COLO668 (cell line): ENCODE measurements at regions not wholly inside any gene's neighbourhood (a gene's known extent, or its start where the extent isn't known, plus 50 kb on each side); places are given as distances from the start of the nearest gene placed in this dataset.
"Not testable (repeated sequence)": the region's sequence is repeated elsewhere in the genome, so short reads cannot be mapped to it uniquely, and the experiment has no call there.

Source experiments
- DNase-seq: peaks from one replicate; lab custom pipeline; 2025; ENCODE audit not compliant: unreplicated experiment; lab: John Stamatoyannopoulos, UW

DNA sequence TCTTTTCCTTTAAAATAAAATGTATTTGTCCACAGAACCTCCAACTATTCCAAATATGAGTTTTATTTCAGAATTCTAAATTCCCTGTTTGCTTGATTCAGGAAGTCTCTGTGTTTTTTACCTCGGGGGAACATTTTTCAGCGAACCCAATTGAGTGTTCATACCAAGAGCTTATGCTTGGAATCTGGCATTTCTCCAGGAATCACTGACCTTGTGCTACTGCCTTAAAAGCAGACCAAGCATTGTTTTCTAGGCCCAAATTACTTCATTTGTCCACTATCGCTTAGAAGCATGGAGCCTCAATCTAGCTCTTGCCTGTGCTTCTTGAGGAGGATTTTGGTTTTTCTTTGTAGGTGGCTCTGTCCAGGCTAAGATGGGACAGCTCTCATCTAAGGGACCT, 59.4 kb downstream of the EBLN1 start:
- DNase-seq, result no peak

DNA sequence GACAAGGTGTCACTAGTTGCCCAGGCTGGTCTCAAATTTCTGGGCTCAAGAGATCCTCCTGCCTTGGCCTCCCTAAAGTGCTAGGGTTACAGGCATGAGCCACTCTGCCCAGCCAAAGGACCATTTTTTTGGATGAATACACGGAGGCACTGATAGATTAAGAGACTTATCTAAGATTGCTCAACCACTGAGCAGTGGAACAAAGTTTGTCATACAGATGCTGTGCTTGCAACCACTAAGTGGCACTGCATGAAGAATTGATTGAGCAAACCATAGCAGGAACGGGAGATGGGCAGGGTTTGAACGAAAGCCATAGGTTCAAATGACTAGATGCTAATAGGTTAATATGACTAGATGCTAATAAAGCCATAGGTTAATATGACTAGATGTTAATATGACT, 61.1 kb downstream of the EBLN1 start:
- no peak for DNase-seq

DNA sequence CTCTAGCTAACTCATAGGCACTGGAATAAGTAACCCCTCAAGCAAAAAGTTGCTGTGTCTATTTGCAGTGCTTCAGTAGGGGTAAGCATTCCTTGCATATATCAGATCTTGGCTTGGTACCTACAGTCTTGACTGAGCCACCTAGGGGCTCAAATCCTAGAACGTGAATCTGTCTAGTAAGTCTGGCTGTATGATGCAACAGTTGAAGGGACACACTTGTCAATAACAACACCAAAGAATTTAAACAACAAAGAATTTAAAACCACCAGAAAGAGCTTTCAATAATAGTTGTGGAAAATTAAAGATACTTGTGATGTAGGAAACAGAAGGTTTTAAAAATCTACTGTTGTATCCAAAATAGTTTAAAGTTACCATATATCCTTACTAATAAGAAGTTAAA, 65.4 kb downstream of the EBLN1 start:
- no peak for DNase-seq

DNA sequence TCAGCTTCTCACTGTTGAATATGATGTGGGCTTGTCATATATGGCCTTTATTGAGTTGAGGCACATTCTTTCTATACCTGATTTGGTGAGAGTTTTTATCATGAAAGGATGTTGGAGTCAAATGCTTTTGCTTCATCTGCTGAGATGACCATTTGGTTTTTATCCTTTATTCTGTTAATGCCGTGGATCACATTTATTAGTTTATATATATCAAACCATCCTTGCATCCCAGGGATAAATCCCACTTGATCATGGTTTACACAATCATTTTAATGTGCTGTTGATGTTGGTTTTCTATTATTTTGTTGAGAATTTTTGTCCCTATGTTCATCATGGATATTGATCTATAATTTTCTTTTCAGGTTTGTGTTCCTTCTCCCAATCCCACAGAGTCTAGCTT, 67.0 kb downstream of the EBLN1 start:
- no peak for DNase-seq

DNA sequence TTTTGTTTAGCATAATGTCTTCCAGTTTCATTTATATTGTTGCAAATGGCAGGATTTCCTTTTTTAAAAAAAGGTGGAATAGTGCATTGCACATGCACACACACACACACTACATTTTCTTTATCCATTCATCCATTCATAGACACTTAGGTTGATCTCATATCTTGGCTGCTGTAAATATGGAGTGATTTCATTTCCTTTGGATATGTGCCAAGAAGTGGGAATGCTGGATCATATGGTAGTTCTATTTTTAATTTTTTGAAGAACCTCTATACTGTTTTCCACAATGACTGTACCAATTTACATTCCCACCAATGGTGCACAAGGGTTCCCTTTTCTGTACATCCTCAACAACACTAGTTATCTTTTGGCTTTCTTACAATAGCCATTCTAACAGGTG, 68.9 kb downstream of the EBLN1 start:
- no peak for DNase-seq

DNA sequence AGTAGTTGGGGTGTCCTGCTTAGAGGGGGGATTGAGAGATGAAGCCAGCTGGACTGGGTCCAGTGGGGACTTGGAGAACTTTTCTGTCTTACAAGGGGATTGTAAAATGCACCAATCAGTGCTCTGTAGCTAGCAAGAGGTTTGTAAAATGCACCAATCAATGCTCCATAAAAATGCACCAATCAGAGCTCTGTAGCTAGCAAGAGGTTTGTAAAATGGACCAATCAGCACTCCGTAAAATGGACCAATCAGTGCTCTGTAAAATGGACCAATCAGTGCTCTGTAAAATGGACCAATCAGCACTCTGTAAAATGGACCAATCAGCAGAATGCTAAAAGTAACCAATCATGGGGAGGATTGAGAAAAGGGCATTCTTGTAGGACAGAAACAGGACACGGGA, 71.9 kb downstream of the EBLN1 start:
- DNase-seq, result not testable (repeated sequence)

DNA sequence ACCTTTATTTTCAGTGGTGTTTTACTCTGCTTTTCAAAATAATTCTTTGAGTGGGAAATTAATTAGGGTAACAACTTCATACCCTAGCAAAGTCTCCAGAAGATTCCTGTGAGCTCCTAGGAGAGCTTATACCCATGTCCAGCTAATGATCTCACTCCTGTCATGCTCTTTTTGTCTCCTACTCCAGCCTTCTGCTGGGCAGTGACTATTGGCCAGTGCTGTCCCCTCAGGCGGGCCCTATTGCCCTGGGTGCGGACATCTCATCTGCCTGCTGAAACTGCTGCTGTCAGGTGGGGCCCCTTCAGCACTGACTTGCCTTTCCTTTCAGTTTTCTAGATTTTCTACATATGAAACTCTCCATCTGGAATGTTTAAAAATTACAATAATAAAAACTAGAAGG, 80.3 kb downstream of the EBLN1 start:
- DNase-seq, result no peak

DNA sequence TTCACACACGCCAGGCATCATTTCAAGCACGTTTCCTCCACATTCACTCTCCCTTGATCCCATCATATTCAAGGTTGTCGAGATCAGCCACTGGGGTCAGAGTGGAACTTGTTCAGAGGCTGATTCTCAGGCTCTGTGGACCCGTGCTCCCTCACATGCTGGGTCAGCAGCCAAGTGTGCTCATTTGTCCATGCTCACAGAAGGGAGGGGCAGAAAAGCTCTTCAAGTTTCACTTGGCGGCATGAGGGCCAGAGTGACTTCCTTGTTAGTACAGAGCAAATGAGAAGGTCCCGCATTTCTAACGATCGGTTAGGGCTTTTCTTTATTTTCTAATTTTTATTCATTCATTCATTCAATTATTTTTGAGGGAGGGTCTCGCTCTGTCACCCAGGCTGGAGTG, 82.2 kb downstream of the EBLN1 start:
- DNase-seq, result no peak

DNA sequence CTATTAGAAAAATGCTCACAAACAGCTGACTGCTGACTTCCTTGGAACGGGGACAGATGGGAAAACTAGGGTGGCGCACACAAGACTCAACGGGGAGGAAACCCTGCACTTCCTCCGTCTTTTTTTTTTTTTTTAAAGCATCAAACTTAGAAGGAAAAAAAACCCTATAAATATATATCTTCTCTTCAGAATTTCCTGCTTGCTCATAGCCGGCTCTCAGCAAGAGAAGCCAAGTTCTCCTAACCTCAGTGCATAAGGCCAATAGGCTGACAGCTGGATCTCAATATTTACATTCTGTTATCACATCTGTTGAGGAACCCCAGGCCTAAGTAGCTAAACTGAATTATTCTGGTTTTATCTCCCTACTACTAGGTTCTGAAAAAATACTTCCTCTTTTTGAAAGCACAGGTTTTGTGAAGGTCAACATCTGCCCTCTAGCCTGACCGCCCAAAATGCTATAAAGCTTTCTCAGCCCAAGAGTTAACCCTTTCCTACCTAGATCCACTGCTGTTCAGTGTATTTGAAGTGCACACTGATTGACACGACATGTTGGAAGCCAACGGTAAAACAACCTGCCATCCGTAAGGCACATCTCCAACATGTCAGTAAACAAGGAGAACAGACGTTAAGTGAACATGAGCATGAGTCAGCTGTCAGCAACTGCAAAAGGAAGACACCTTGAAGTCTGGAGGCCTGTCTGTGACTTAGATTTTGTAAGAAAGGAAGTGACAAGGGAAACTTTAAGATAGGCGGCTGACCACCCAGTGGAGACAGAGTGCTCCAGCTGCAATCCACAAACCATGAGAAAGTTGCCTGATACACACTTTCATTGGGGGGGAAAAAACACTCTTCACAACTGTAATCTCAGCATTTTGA, 83.8 kb downstream of the EBLN1 start:
- no peak for DNase-seq

DNA sequence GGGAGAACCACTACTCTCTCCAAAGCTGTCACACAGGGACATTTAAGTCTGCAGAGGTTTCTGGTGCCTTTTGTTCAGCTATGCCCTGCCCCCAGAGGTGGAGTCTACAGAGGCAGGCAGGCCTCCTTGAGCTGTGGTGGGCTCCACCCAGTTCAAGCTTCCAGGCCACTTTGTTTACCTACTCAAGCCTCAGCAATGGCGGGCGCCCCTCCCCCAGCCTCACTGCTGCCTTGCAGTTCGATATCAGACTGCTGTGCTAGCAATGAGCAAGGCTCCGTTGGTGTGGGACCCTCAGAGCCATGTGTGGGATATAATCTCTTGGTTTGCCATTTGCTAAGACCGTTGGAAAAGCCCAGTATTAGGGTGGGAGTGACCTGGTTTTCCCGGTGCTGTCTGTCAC, 87.0 kb downstream of the EBLN1 start:
- DNase-seq, result not testable (repeated sequence)

DNA sequence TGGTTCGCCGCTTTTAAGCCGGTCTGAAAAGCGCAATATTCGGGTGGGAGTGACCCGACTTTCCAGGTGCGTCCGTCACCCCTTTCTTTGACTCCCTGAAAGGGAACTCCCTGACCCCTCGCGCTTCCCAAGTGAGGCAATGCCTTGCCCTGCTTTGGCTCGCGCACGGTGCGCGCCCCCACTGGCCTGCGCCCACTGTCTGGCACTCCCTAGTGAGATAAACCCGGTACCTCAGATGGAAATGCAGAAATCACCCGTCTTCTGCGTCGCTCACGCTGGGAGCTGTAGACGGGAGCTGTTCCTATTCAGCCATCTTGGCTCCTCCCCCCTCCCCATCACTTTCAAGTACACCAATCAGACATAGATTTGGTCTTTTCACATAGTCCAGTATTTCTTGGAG, 88.2 kb downstream of the EBLN1 start:
- DNase-seq, result not testable (repeated sequence)

DNA sequence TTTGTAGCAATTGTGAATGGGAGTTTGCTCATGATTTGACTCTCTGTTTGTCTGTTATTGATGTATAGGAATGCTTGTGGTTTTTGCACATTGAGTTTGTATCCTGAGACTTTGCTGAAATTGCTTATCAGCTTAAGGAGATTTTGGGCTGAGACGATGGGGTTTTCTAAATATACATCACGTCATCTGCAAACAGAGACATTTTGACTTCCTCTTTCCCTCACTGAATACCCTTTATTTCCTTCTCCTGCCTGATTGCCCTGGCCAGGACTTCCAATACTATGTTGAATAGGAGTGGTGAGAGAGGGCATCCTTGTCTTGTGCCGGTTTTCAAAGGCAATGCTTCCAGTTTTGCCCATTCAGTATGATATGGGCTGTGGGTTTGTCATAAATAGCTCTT, 96.6 kb downstream of the EBLN1 start:
- DNase-seq, result not testable (repeated sequence)

DNA sequence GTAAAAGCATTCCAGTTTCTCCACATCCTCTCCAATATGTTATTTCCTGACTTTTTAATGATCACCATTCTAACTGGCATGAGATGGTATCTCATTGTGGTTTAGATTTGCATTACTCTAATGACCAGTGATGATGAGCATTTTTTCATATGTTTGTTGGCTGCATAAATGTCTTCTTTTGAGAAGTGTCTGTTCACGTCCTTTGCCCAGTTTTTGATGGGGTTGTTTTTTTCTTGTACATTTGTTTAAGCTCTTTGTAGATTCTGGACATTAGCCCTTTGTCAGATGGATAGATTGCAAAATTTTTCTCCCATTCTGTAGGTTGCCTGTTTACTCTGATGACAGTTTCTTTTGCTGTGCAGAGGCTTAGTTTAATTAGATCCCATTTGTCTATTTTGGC, 97.7 kb downstream of the EBLN1 start:
- not testable (repeated sequence) for DNase-seq

DNA sequence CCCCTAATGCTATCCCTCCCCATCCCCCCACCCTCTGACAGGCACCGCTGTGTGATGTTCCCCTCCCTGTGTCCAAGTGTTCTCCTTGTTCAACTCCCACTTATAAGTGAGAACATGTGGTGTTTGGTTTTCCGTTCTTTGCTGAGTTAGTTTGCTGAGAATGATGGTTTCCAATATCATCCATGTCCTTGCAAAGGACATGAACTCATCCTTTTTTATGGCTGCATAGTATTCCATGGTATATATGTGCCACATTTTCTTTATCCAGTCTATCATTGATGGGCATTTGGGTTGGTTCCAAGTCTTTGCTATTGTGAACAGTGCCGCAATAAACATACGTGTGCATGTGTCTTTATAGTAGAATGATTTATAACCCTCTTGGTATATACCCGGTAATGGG, 98.2 kb downstream of the EBLN1 start:
- not testable (repeated sequence) for DNase-seq

DNA sequence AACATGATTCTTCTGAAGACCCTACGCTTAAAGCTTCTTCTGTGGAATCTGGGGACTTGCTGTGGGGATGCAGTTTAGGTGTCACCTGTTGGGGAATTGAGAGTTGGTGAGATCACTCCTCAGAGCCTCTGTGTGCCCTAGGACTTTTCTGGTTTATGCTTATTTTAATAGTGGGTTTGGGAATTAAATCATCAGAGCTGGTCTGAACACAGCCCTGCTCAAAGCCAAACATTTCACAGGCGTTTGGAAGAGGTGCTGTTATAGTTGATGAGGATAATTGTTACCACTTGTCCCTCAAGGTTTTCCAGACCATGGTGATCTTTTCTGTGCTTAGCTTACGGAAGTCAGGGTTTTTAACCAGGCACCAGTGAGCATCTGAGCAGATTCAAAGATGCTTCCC, 106.1 kb downstream of the EBLN1 start:
- DNase-seq, result no peak

DNA sequence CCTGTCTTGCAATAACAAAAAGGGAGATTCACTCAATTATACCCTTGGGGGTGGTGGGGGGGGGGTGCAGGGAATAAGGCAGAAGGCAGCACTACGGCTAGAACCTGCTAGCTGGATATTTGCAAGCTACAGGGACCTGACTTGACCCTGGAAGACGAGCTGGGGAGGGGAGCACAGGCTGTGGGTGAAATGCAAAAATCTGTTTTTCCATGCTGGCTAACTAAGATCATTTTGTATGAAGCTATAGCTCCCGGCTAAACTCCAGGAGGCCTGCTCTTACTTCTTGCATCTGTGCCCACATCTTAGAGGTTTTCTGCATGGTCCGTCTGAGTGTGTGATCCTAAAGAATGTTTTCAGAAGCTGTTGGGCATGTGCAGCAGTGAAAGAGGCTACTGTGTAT, 106.6 kb downstream of the EBLN1 start:
- DNase-seq, result no peak

DNA sequence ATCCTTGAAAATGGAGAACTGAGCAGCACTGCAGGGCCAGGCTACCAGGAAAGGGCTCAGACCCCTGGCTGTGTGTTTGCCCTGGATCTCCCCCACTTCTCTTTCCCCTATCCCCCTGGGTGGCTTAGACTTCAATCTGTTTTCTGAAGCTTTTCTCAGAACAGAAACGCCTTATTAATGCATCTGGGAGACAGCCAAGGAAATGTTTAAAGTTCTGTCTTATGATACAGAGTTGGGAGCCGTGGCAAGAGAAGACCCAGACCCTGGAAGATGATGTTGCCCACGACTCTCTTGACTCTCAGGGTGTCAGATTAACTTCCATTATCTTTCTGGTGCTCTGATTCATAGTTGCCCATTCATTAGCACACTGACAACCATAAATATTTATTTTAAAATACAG, 107.1 kb downstream of the EBLN1 start:
- no peak for DNase-seq

DNA sequence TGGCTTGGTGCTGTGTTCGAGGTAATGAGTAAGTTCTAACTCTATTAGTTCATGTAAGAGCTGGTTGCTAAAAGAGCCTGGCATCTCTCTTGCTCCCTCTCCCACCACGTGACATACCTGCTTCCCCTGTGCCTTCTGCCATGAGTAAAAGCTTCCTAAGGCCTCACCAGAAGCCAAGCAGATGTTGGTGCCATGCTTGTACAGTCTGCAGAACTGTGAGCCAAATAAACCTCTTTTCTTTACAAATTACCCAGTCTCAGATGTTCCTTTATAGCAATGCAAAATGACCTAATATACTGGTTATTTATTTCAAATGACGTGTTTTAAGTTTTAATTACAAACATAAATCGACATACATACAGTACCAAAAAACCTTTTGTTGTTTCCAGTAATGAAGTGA, 101.7 kb upstream of the DNAJC1 start:
- no peak for DNase-seq

DNA sequence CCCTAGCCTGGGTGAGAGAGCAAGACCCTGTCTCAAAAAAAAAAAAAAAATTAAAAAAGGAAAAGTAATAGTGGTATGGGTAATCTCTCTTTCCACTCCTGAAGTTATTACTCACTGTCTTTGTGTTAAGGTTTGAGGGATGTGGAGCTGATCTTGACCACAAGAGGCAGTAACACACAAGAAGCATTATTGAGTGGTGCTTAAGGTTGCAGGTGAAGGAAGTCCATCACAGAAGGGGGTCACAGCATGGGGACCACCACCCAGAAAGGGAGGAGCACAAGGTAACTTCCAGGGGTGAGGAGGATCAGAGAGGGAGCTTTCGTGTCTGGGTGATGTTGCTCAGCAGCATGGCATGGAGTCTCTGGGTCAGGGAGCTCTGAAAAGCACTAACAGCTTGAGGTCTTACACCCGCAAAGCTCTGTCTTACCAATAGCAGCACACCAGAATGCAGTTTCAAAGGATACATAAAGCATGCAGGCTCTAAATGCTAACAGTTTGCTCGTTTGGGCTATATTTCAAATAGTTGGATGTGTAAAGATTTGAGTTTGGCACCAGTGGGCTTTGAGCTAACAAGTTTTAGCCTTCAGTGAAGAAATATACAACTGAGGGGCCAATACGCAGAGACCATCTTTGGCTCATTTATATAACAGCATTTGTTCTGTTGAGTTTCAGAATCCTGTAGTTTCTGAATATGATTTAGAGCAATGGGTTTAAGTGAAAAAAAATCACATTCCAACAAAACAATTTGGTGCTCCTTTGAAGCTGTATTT, 100.4 kb upstream of the DNAJC1 start:
- DNase-seq, result no peak

DNA sequence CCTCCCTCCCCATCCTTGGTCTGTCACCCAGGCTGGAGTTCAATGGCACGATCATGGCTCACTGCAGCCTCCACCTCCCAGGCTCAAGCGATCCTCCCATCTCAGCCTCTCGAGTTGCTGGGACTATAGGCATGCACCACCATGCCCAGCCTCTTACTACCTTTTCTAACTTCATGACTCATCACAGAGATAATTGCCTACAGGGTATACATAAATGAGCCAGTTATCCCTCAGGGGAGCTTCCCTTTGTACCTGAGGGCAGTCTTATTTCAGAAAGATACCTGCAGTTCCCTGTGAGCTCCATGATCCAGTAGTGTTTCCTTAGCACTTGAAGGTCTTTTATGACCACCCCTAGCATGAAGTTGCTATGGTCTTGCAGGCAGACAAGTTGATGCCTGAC, 94.2 kb upstream of the DNAJC1 start:
- no peak for DNase-seq

DNA sequence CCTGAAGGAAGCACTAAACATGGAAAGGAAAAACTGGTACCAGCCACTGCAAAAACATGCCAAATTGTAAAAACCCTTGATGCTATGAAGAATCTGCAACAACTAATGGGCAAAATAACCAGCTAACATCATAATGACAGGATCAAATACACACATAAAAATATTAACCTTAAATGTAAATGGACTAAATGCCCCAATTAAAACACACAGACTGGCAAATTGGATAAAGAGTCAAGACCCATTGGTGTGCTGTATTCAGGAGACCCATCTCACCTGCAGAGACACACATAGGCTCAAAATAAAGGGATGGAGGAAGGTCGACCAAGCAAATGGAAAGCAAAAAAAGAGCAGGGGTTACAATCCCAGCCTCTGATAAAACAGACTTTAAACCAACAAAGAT, 87.7 kb upstream of the DNAJC1 start:
- DNase-seq, result not testable (repeated sequence)

DNA sequence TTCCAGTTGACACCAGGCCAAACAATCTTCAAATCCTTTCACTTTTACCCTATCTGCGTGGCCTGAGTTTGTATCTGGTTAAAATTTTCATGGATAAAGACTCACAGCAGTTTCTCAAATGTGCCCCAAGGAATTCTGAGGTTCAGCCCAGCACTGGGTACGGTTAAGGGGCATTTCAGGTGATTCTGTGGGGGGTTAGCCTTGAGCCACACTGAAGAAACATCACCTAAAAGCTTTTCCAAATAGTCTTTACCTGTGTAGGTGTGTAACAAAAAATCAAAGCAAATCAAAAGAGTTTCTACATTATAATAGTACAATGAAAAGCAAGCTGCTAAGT, 83.8 kb upstream of the DNAJC1 start:
- DNase-seq, result no peak
